ENCODE measurements at regions not wholly inside any gene's neighbourhood (a gene's known extent, or its start where the extent isn't known, plus 50 kb on each side); places are given as distances from the start of the nearest gene placed in this dataset.

- no peak for DNase-seq
- TF ChIP-seq GATA1 (IDR thresholded peaks at IDR 0.05; ENCODE audit: low read depth, low read length): no peak
- TF ChIP-seq POLR2A (IDR thresholded peaks at IDR 0.05; ENCODE audit: low read length): no peak
Observed at GRCh38 chr16:22726868-22727267, 87.1 kb upstream of the HS3ST2 start.

GRCh38 chr16:22727285-22728166 is 86.4 kb upstream of the HS3ST2 start:
- TF ChIP-seq GATA1 (IDR thresholded peaks at IDR 0.05; ENCODE audit: low read depth, low read length) (no peak), POLR2A (IDR thresholded peaks at IDR 0.05; ENCODE audit: low read length) (no peak)
- DNase-seq: no peak

- DNase-seq: no peak
- no peak for TF ChIP-seq GATA1 (IDR thresholded peaks at IDR 0.05; ENCODE audit: low read depth, low read length)
- TF ChIP-seq POLR2A (IDR thresholded peaks at IDR 0.05; ENCODE audit: low read length): no peak
Observed at GRCh38 chr16:22728167-22728836, 85.7 kb upstream of the HS3ST2 start.

GRCh38 chr16:22732400-22732799 is 81.6 kb upstream of the HS3ST2 start:
- TF ChIP-seq POLR2A (IDR thresholded peaks at IDR 0.05; ENCODE audit: low read length) (no peak), GATA1 (IDR thresholded peaks at IDR 0.05; ENCODE audit: low read depth, low read length) (no peak)
- no peak for DNase-seq

GRCh38 chr16:22732959-22733358 is 81.0 kb upstream of the HS3ST2 start:
- DNase-seq: no peak
- no peak for TF ChIP-seq GATA1 (IDR thresholded peaks at IDR 0.05; ENCODE audit: low read depth, low read length)
- no peak for TF ChIP-seq POLR2A (IDR thresholded peaks at IDR 0.05; ENCODE audit: low read length)

- no peak for TF ChIP-seq GATA1 (IDR thresholded peaks at IDR 0.05; ENCODE audit: low read depth, low read length)
- no peak for TF ChIP-seq POLR2A (IDR thresholded peaks at IDR 0.05; ENCODE audit: low read length)
- DNase-seq: no peak
Observed at GRCh38 chr16:22734368-22734767, 79.6 kb upstream of the HS3ST2 start.

GRCh38 chr16:22736791-22737190 is 77.2 kb upstream of the HS3ST2 start:
- DNase-seq: no peak

GRCh38 chr16:22739077-22739476 is 74.9 kb upstream of the HS3ST2 start:
- TF ChIP-seq POLR2A (IDR thresholded peaks at IDR 0.05; ENCODE audit: low read length) (no peak), GATA1 (IDR thresholded peaks at IDR 0.05; ENCODE audit: low read depth, low read length) (no peak)

More at GRCh38 chr16:22736791-22737190, 77.2 kb upstream of the HS3ST2 start:
- TF ChIP-seq GATA1 (IDR thresholded peaks at IDR 0.05; ENCODE audit: low read depth, low read length) (no peak), POLR2A (IDR thresholded peaks at IDR 0.05; ENCODE audit: low read length) (no peak)

GRCh38 chr16:22743401-22743800 is 70.6 kb upstream of the HS3ST2 start:
- TF ChIP-seq GATA1 (IDR thresholded peaks at IDR 0.05; ENCODE audit: low read depth, low read length): no peak
- TF ChIP-seq POLR2A (IDR thresholded peaks at IDR 0.05; ENCODE audit: low read length): no peak
- no peak for DNase-seq

More at GRCh38 chr16:22739077-22739476, 74.9 kb upstream of the HS3ST2 start:
- DNase-seq: no peak

- DNase-seq: no peak
- TF ChIP-seq GATA1 (IDR thresholded peaks at IDR 0.05; ENCODE audit: low read depth, low read length) (no peak), POLR2A (IDR thresholded peaks at IDR 0.05; ENCODE audit: low read length) (no peak)
Observed at GRCh38 chr16:22751104-22751667, 62.8 kb upstream of the HS3ST2 start.

GRCh38 chr16:22751685-22752084 is 62.3 kb upstream of the HS3ST2 start:
- no peak for DNase-seq
- TF ChIP-seq GATA1 (IDR thresholded peaks at IDR 0.05; ENCODE audit: low read depth, low read length) (no peak), POLR2A (IDR thresholded peaks at IDR 0.05; ENCODE audit: low read length) (no peak)

GRCh38 chr16:22753451-22753850 is 60.5 kb upstream of the HS3ST2 start:
- TF ChIP-seq POLR2A (IDR thresholded peaks at IDR 0.05; ENCODE audit: low read length) (no peak), GATA1 (IDR thresholded peaks at IDR 0.05; ENCODE audit: low read depth, low read length) (no peak)

GRCh38 chr16:22754577-22754976 is 59.4 kb upstream of the HS3ST2 start:
- TF ChIP-seq GATA1 (IDR thresholded peaks at IDR 0.05; ENCODE audit: low read depth, low read length): no peak
- no peak for TF ChIP-seq POLR2A (IDR thresholded peaks at IDR 0.05; ENCODE audit: low read length)
- no peak for DNase-seq

More at GRCh38 chr16:22753451-22753850, 60.5 kb upstream of the HS3ST2 start:
- no peak for DNase-seq

- TF ChIP-seq POLR2A (IDR thresholded peaks at IDR 0.05; ENCODE audit: low read length): no peak
- TF ChIP-seq GATA1 (IDR thresholded peaks at IDR 0.05; ENCODE audit: low read depth, low read length): no peak
- no peak for DNase-seq
Observed at GRCh38 chr16:22757202-22757601, 56.8 kb upstream of the HS3ST2 start.
